ENCODE measurements at regions not wholly inside any gene's neighbourhood (a gene's known extent, or its start where the extent isn't known, plus 50 kb on each side); places are given as distances from the start of the nearest gene placed in this dataset.

DNA sequence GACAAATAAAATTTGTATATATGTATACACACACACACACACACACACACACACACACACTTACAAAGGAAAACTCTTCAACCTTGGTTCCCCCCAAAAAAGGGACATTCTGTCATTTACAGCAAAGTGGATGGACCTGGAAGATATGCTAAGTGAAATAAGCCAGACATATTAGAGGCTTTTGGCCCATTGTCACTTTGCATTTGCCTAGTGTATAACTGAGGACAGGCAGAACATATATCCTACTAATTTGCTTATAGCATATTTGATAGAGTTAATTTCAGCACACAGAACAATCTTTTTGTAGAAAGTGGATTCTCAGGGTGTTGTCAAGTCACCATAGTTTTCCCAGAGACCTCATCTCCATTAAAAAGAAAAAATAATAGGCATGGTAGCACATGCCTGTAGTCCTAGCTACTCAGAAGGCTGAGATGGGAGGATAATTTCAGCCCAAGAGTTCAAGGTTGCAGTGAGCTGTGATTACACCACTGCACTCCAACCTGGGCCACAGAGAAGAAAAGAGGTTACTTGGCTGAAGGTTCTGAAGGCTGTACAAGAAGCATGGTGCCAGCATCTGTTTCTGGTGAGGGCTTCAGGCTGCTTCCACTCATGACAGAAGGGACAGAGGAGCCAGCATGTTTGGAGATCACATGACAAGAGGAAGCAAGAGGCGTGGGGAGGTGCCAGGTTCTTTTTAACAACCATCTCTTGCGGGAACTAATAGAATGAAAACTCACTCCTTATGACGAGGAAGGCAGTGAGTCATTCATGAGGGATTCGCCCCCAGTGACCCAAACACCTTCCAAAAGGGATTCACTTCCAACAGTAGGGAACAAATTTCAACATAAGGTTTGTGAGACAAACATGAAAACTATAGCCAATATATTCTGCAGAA, 135.6 kb downstream of the TMEM168 start:
- no peak overlapping the region for H3K27ac ChIP-seq (ENCODE audit: low read depth, low read length)
- H3K4me3 ChIP-seq (ENCODE audit: low read length), result no peak overlapping the region
- no peaks in the 10 kb centered on the region for H3K9me3 ChIP-seq (ENCODE audit: control insufficient read depth, insufficient read depth, low read length)
- TF ChIP-seq, protein P1, sequence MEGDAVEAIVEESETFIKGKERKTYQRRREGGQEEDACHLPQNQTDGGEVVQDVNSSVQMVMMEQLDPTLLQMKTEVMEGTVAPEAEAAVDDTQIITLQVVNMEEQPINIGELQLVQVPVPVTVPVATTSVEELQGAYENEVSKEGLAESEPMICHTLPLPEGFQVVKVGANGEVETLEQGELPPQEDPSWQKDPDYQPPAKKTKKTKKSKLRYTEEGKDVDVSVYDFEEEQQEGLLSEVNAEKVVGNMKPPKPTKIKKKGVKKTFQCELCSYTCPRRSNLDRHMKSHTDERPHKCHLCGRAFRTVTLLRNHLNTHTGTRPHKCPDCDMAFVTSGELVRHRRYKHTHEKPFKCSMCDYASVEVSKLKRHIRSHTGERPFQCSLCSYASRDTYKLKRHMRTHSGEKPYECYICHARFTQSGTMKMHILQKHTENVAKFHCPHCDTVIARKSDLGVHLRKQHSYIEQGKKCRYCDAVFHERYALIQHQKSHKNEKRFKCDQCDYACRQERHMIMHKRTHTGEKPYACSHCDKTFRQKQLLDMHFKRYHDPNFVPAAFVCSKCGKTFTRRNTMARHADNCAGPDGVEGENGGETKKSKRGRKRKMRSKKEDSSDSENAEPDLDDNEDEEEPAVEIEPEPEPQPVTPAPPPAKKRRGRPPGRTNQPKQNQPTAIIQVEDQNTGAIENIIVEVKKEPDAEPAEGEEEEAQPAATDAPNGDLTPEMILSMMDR (IDR thresholded peaks at IDR 0.05; ENCODE audit: low read depth, low read length, poor library complexity, severe bottlenecking), result no peak
- no peak for TF ChIP-seq EZH2phosphoT487 (IDR thresholded peaks at IDR 0.05; ENCODE audit: borderline replicate concordance, low read length)
- no peaks in the 10 kb centered on the region for H4K20me1 ChIP-seq (ENCODE audit: control insufficient read depth, insufficient read depth, low read depth, low read length)
- no peaks in the 10 kb centered on the region for H3K9me2 ChIP-seq (replicated peaks; ENCODE audit: control insufficient read depth, low read length)
- H3K27me3 ChIP-seq (ENCODE audit: control insufficient read depth, low read length), result no peaks in the 10 kb centered on the region; the same call in 1 of the 2 replicates
- no peak overlapping the region for H3K4me2 ChIP-seq (ENCODE audit: low read length)
- H3K4me1 ChIP-seq (ENCODE audit: control insufficient read depth, low read length), result no peaks in the 10 kb centered on the region
- no peaks in the 10 kb centered on the region for H3K79me2 ChIP-seq (ENCODE audit: control insufficient read depth, low read length)
- no peaks in the 10 kb centered on the region for H3K36me3 ChIP-seq (ENCODE audit: control insufficient read depth, low read length)
- H3F3A ChIP-seq (ENCODE audit: control insufficient read depth, insufficient read depth), result no peaks in the 10 kb centered on the region

GRCh38 chr7:112665709-112666108, 124.5 kb downstream of the TMEM168 start:
- no peaks in the 10 kb centered on the region for H3K79me2 ChIP-seq (ENCODE audit: control insufficient read depth, low read length)
- H3K4me1 ChIP-seq (ENCODE audit: control insufficient read depth, low read length), result no peaks in the 10 kb centered on the region
- no peaks in the 10 kb centered on the region for H3K9me2 ChIP-seq (replicated peaks; ENCODE audit: control insufficient read depth, low read length)
- H3K4me3 ChIP-seq (ENCODE audit: low read length), result no peak overlapping the region
- no peak overlapping the region for H3K27ac ChIP-seq (ENCODE audit: low read depth, low read length)
- no peaks in the 10 kb centered on the region for H3K9me3 ChIP-seq (ENCODE audit: control insufficient read depth, insufficient read depth, low read length)
- no peaks in the 10 kb centered on the region for H3F3A ChIP-seq (ENCODE audit: control insufficient read depth, insufficient read depth)
- no peaks in the 10 kb centered on the region for H3K27me3 ChIP-seq (ENCODE audit: control insufficient read depth, low read length)
- no peak for TF ChIP-seq EZH2phosphoT487 (IDR thresholded peaks at IDR 0.05; ENCODE audit: borderline replicate concordance, low read length)
- TF ChIP-seq, protein P1 (IDR thresholded peaks at IDR 0.05; ENCODE audit: low read depth, low read length, poor library complexity, severe bottlenecking), result no peak
- H4K20me1 ChIP-seq (ENCODE audit: control insufficient read depth, insufficient read depth, low read depth, low read length), result no peaks in the 10 kb centered on the region
- H3K36me3 ChIP-seq (ENCODE audit: control insufficient read depth, low read length), result no peaks in the 10 kb centered on the region
- no peak overlapping the region for H3K4me2 ChIP-seq (ENCODE audit: low read length)

DNA sequence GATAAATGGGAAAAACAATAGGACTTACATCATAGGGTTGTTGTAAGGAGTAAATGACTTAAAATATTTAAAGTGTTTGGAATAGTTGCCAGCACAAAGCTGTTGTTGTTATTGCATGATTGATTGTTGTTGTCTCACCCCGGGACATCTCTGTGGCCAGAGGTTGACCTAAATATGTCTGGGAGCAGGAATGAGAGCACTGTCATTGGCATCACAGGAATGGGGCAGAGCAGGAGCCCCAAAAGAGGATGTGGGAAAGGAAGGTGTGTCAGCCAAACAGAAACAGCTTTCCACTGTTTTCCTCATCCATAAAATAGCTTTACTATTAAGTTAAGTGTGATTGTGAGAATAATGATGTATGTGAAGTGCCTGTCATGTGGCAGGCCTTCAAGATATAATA, 121.6 kb downstream of the TMEM168 start:
- TF ChIP-seq, protein P1 (IDR thresholded peaks at IDR 0.05; ENCODE audit: low read depth, low read length, poor library complexity, severe bottlenecking), result no peak
- TF ChIP-seq EZH2phosphoT487 (IDR thresholded peaks at IDR 0.05; ENCODE audit: borderline replicate concordance, low read length), result no peak
- Histone ChIP-seq H3K36me3 (ENCODE audit: control insufficient read depth, low read length) (no peaks in the 10 kb centered on the region), H4K20me1 (ENCODE audit: control insufficient read depth, insufficient read depth, low read depth, low read length) (no peaks in the 10 kb centered on the region), H3F3A (ENCODE audit: control insufficient read depth, insufficient read depth) (no peaks in the 10 kb centered on the region), H3K27ac (ENCODE audit: low read depth, low read length) (no peak overlapping the region), H3K9me3 (ENCODE audit: control insufficient read depth, insufficient read depth, low read length) (no peaks in the 10 kb centered on the region), H3K27me3 (ENCODE audit: control insufficient read depth, low read length) (no peaks in the 10 kb centered on the region; the same call in 1 of the 2 replicates), H3K79me2 (ENCODE audit: control insufficient read depth, low read length) (no peaks in the 10 kb centered on the region), H3K4me1 (ENCODE audit: control insufficient read depth, low read length) (no peaks in the 10 kb centered on the region), H3K4me2 (ENCODE audit: low read length) (no peak overlapping the region), H3K4me3 (ENCODE audit: low read length) (no peak overlapping the region), H3K9me2 (replicated peaks; ENCODE audit: control insufficient read depth, low read length) (no peaks in the 10 kb centered on the region)
